HL-60 (cell line): ENCODE measurements at regions not wholly inside any gene's neighbourhood (a gene's known extent, or its start where the extent isn't known, plus 50 kb on each side); places are given as distances from the start of the nearest gene placed in this dataset.

Source experiments
- DNase-seq, 2 experiments: peaks; one replicate each; pipeline ENCODE4 v3.0.0-alpha.2; 2010 to 2020; ENCODE audit warnings: low read depth in 1 of 2, low spot score in 1 of 2
- H3K27ac ChIP-seq: fragments of 250-450 bp; sonication (Bioruptor Pico); replicated peaks from 2 replicates; pipeline ENCODE4 v1.5.1; 2020; ENCODE audit warnings: mild to moderate bottlenecking, moderate library complexity
- H3K27me3 ChIP-seq: fragments of 250-450 bp; sonication (Bioruptor Pico); 2 replicates; pipeline ENCODE4 v1.5.1; 2021; ENCODE audit warnings: mild to moderate bottlenecking, moderate library complexity; ENCODE audit not compliant: insufficient read depth, poor library complexity, severe bottlenecking
- H3K4me3 ChIP-seq: replicated peaks from 2 replicates; pipeline ENCODE4 v1.5.1; 2011; ENCODE audit warnings: mild to moderate bottlenecking, control low read depth, low read length; ENCODE audit not compliant: insufficient read depth
- GABPA ChIP-seq: IDR thresholded peaks from 2 replicates; pipeline ENCODE4 v1.6.1; 2012; ENCODE audit warnings: low read depth
- POLR2AphosphoS5 ChIP-seq: IDR thresholded peaks from 2 replicates; pipeline ENCODE4 v1.6.1; 2012; ENCODE audit warnings: low read depth
- REST ChIP-seq: IDR thresholded peaks from 2 replicates; pipeline ENCODE4 v1.6.1; 2012; ENCODE audit warnings: low read depth; ENCODE audit not compliant: insufficient replicate concordance
- SPI1 ChIP-seq: IDR thresholded peaks from 2 replicates; pipeline ENCODE4 v1.6.1; 2012; ENCODE audit warnings: low read depth, mild to moderate bottlenecking, borderline replicate concordance
- TF ChIP-seq, protein P1 (sequence below): IDR thresholded peaks from one replicate; pipeline ENCODE4 v1.5.1; 2011; ENCODE audit warnings: low read length, control low read depth, inconsistent platforms; ENCODE audit not compliant: insufficient read depth

DNA sequence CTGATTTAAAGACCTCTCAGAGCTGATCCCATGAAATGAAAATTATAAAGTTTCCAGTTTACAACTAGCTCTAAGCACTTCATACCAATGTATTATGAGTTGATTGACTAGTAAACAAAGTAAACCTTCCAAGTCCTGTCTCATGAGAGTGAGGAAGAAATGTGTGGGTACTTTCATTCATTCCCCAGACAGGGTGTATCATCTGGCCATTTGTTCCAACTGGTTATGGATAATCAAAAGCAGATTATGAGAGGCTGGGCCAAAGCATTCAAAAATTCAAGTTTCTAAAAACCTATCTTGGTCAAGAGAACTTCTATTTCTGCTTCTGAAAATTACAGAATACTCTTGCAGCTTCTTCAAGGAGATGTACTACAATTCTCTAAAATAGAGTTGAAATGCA, 193.3 kb upstream of the RASGEF1B start:
- no peak for DNase-seq
- TF ChIP-seq REST: no peak
- TF ChIP-seq GABPA: no peak
- no peak for TF ChIP-seq SPI1
- TF ChIP-seq POLR2AphosphoS5: no peak
- TF ChIP-seq, protein P1, sequence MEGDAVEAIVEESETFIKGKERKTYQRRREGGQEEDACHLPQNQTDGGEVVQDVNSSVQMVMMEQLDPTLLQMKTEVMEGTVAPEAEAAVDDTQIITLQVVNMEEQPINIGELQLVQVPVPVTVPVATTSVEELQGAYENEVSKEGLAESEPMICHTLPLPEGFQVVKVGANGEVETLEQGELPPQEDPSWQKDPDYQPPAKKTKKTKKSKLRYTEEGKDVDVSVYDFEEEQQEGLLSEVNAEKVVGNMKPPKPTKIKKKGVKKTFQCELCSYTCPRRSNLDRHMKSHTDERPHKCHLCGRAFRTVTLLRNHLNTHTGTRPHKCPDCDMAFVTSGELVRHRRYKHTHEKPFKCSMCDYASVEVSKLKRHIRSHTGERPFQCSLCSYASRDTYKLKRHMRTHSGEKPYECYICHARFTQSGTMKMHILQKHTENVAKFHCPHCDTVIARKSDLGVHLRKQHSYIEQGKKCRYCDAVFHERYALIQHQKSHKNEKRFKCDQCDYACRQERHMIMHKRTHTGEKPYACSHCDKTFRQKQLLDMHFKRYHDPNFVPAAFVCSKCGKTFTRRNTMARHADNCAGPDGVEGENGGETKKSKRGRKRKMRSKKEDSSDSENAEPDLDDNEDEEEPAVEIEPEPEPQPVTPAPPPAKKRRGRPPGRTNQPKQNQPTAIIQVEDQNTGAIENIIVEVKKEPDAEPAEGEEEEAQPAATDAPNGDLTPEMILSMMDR: no peak
- Histone ChIP-seq H3K27ac (no peak overlapping the region), H3K27me3 (no peaks in the 10 kb centered on the region), H3K4me3 (no peak overlapping the region)

GRCh38 chr4:81664079-81664478, 192.4 kb upstream of the RASGEF1B start:
- no peak overlapping the region for H3K4me3 ChIP-seq
- TF ChIP-seq POLR2AphosphoS5: no peak
- no peaks in the 10 kb centered on the region for H3K27me3 ChIP-seq
- H3K27ac ChIP-seq: no peak overlapping the region
- no peak for DNase-seq

- Histone ChIP-seq H3K4me3 (no peak overlapping the region), H3K27ac (no peak overlapping the region), H3K27me3 (no peaks in the 10 kb centered on the region)
- TF ChIP-seq SPI1 (no peak), GABPA (no peak), POLR2AphosphoS5 (no peak)
- TF ChIP-seq, protein P1: no peak
- no peak for DNase-seq
These were observed 191.7 kb upstream of the RASGEF1B start for GRCh38 chr4:81663368-81663767.

DNA sequence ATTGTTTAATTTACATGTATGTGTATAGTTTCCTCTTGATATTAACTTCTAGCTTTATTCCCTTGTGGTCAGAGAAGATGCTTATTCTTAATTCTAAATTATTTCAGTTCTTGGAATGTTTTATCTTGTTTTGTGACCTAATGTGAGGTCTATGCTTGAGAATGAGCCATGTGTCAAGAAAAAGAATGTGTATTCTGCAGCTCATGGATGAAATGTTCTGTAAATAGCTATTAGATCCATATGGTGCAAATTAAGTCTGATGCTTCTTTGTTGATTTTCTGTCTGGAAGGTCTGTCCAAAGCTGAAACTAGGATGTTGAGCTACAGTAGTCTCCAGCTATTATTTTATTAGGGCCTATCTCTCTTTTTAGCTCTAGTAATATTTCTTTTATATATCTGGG, 187.3 kb upstream of the RASGEF1B start:
- Histone ChIP-seq H3K27me3 (no peaks in the 10 kb centered on the region), H3K27ac (no peak overlapping the region), H3K4me3 (no peak overlapping the region)
- DNase-seq: no peak
- no peak for TF ChIP-seq POLR2AphosphoS5
- TF ChIP-seq SPI1: no peak
- no peak for TF ChIP-seq REST
- TF ChIP-seq, protein P1: no peak
- no peak for TF ChIP-seq GABPA
